ENCODE measurements at regions not wholly inside any gene's neighbourhood (a gene's known extent, or its start where the extent isn't known, plus 50 kb on each side); places are given as distances from the start of the nearest gene placed in this dataset.

GRCh38 chr2:71787476-71788185 lies 334.3 kb downstream of the DYSF start:
- no peak for DNase-seq

- no peak for DNase-seq
Observed at GRCh38 chr2:71787108-71787415, 333.7 kb downstream of the DYSF start.

- DNase-seq: no peak
Observed at GRCh38 chr2:71786291-71787107, 333.1 kb downstream of the DYSF start.

- no peak for DNase-seq
Observed at GRCh38 chr2:71785516-71785981, 332.2 kb downstream of the DYSF start.

- DNase-seq: no peak
Observed at GRCh38 chr2:71784734-71785511, 331.6 kb downstream of the DYSF start.

- no peak for DNase-seq
Observed at GRCh38 chr2:71783815-71784214, 330.5 kb downstream of the DYSF start.

- DNase-seq: no peak
Observed at GRCh38 chr2:71783215-71783614, 329.9 kb downstream of the DYSF start.

GRCh38 chr2:71782323-71782722 lies 329.0 kb downstream of the DYSF start:
- no peak for DNase-seq

GRCh38 chr2:71781695-71782228 lies 328.4 kb downstream of the DYSF start:
- no peak for DNase-seq

- DNase-seq: no peak
Observed at GRCh38 chr2:71780162-71780561, 326.8 kb downstream of the DYSF start.

- DNase-seq: no peak
Observed at GRCh38 chr2:71779774-71780105, 326.4 kb downstream of the DYSF start.

- DNase-seq: no peak
Observed at GRCh38 chr2:71778936-71779773, 325.8 kb downstream of the DYSF start.

GRCh38 chr2:71778514-71778913 lies 325.2 kb downstream of the DYSF start:
- DNase-seq: no peak

- DNase-seq: no peak
Observed at GRCh38 chr2:71777946-71778345, 324.6 kb downstream of the DYSF start.

- DNase-seq: no peak
Observed at GRCh38 chr2:71776227-71776626, 322.9 kb downstream of the DYSF start.

GRCh38 chr2:71773218-71773617 lies 319.9 kb downstream of the DYSF start:
- no peak for DNase-seq

- DNase-seq: no peak
Observed at GRCh38 chr2:71772510-71773172, 319.3 kb downstream of the DYSF start.

- DNase-seq: no peak
Observed at GRCh38 chr2:71767663-71768062, 314.3 kb downstream of the DYSF start.

- no peak for DNase-seq
Observed at GRCh38 chr2:71759060-71759459, 305.7 kb downstream of the DYSF start.

GRCh38 chr2:71757351-71757750 lies 304.0 kb downstream of the DYSF start:
- no peak for DNase-seq

- DNase-seq: no peak
Observed at GRCh38 chr2:71756280-71756906, 303.0 kb downstream of the DYSF start.

- no peak for DNase-seq
Observed at GRCh38 chr2:71751590-71751989, 298.2 kb downstream of the DYSF start.
